Neural cell (in vitro differentiated cells): ENCODE measurements at regions not wholly inside any gene's neighbourhood (a gene's known extent, or its start where the extent isn't known, plus 50 kb on each side); places are given as distances from the start of the nearest gene placed in this dataset.

Experiments used
- H2AFZ ChIP-seq: fragments of 200-600, 300-800 bp; sonication (generic), shearing (Covaris generic); 2 replicates; pipeline ENCODE4 v1.6.0; 2014; ENCODE audit warnings: low read depth, mild to moderate bottlenecking, antibody characterized with exemption, low read length, moderate library complexity
- H3F3A ChIP-seq: fragments of 200-600 bp; shearing (Covaris generic); 2 replicates; pipeline ENCODE4 v1.6.1; 2016; ENCODE audit warnings: mild to moderate bottlenecking, moderate library complexity, mixed read lengths, antibody characterized with exemption, low read length; ENCODE audit not compliant: insufficient read depth, poor library complexity, severe bottlenecking
- H3K27ac ChIP-seq: fragments of 200-600, 300-800 bp; sonication (generic), shearing (Covaris generic); 2 replicates; pipeline ENCODE4 v1.5.1; 2014; ENCODE audit warnings: mild to moderate bottlenecking, low read length, moderate library complexity
- H3K27me3 ChIP-seq: fragments of 300-800, 200-600 bp; sonication (generic), shearing (Covaris generic); 2 replicates; pipeline ENCODE4 v1.6.0; 2014; ENCODE audit warnings: mild to moderate bottlenecking, low read depth, low read length, moderate library complexity; ENCODE audit not compliant: insufficient read depth
- H3K36me3 ChIP-seq: fragments of 300-800, 200-600 bp; sonication (generic), shearing (Covaris generic); 2 replicates; pipeline ENCODE4 v1.5.1; 2014; ENCODE audit warnings: mild to moderate bottlenecking, antibody characterized with exemption, low read length, moderate library complexity; ENCODE audit not compliant: insufficient read depth
- H3K4me2 ChIP-seq: fragments of 300-800, 200-600 bp; sonication (generic), shearing (Covaris generic); 2 replicates; pipeline ENCODE4 v1.6.0; 2014; ENCODE audit warnings: mild to moderate bottlenecking, low read length
- H3K4me3 ChIP-seq: fragments of 300-800, 200-600 bp; sonication (generic), shearing (Covaris generic); 2 replicates; pipeline ENCODE4 v1.5.1; 2014; ENCODE audit warnings: mild to moderate bottlenecking, low read length, moderate library complexity
- H3K79me2 ChIP-seq: fragments of 200-600 bp; shearing (Covaris generic); replicated peaks from 2 replicates; pipeline ENCODE4 v1.6.0; 2014; ENCODE audit warnings: mild to moderate bottlenecking, low read length, moderate library complexity; ENCODE audit not compliant: insufficient read depth
- H3K9ac ChIP-seq: fragments of 300-800, 200-600 bp; sonication (generic), shearing (Covaris generic); 2 replicates; pipeline ENCODE4 v1.6.1; 2016; ENCODE audit warnings: mild to moderate bottlenecking, low read length, mixed read lengths
- H3K9me2 ChIP-seq: fragments of 200-600 bp; shearing (Covaris generic); 2 replicates; pipeline ENCODE4 v1.6.1; 2016; ENCODE audit warnings: mild to moderate bottlenecking, low read length, mixed read lengths; ENCODE audit not compliant: insufficient read depth
- H3K9me3 ChIP-seq: fragments of 200-600, 300-800 bp; sonication (generic), shearing (Covaris generic); 2 replicates; pipeline ENCODE4 v1.6.1; 2016; ENCODE audit warnings: mild to moderate bottlenecking, mixed run types, low read length, moderate library complexity, mixed read lengths
- H4K20me1 ChIP-seq: fragments of 200-600 bp; shearing (Covaris generic); 2 replicates; pipeline ENCODE4 v1.6.1; 2016; ENCODE audit warnings: mild to moderate bottlenecking, mixed run types; ENCODE audit not compliant: insufficient read depth
- MXI1 ChIP-seq: fragments of 450-650 bp; conservative IDR thresholded peaks from 2 replicates; pipeline ENCODE4 v1.6.1; 2014; ENCODE audit warnings: antibody characterized with exemption, mild to moderate bottlenecking; ENCODE audit not compliant: poor library complexity, severe bottlenecking
- RAD21 ChIP-seq: fragments of 450-650 bp; conservative IDR thresholded peaks from 2 replicates; pipeline ENCODE4 v1.6.1; 2014; ENCODE audit warnings: antibody characterized with exemption, mild to moderate bottlenecking, moderate library complexity
- TAF1 ChIP-seq: IDR thresholded peaks from 2 replicates; pipeline ENCODE4 v1.6.1; 2012; ENCODE audit warnings: low read depth
- TF ChIP-seq, protein P1 (sequence below): IDR thresholded peaks from 2 replicates; pipeline ENCODE4 v1.6.1; 2012; ENCODE audit warnings: borderline replicate concordance
- TF ChIP-seq, protein P2 (sequence below): fragments of 450-650 bp; IDR thresholded peaks from 2 replicates; pipeline ENCODE4 v1.5.1; 2014; ENCODE audit warnings: antibody characterized with exemption, mild to moderate bottlenecking, moderate library complexity; ENCODE audit not compliant: poor library complexity, severe bottlenecking

DNA sequence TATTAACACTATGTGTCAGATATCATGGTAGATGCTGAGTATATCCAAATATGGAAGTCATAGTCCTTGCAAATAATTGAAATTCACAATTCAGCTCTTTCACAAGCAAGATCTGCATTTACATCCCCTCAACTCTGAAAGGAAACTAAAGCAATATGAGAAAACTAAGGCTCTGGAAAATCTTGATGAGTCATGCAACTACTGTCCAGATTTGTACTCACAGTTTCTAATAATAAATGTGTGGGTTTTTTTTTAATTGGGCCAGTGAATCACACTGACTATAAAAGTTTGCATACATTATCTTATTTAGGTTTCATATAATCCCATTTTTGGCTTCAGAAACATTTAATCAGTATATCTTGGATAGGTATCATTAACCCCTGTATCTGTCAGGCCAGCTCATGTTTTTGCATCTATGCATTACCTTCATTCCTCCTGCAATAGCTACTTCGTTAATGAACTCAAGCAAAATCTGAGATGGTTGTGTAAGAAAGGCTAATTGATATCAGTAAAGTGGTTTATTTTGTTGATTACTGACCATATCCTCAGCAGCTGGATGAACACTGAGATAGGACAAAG is 58.7 kb upstream of the PRR16 start:
- no peak for TF ChIP-seq MXI1
- no peak for TF ChIP-seq RAD21
- TF ChIP-seq, protein P1, sequence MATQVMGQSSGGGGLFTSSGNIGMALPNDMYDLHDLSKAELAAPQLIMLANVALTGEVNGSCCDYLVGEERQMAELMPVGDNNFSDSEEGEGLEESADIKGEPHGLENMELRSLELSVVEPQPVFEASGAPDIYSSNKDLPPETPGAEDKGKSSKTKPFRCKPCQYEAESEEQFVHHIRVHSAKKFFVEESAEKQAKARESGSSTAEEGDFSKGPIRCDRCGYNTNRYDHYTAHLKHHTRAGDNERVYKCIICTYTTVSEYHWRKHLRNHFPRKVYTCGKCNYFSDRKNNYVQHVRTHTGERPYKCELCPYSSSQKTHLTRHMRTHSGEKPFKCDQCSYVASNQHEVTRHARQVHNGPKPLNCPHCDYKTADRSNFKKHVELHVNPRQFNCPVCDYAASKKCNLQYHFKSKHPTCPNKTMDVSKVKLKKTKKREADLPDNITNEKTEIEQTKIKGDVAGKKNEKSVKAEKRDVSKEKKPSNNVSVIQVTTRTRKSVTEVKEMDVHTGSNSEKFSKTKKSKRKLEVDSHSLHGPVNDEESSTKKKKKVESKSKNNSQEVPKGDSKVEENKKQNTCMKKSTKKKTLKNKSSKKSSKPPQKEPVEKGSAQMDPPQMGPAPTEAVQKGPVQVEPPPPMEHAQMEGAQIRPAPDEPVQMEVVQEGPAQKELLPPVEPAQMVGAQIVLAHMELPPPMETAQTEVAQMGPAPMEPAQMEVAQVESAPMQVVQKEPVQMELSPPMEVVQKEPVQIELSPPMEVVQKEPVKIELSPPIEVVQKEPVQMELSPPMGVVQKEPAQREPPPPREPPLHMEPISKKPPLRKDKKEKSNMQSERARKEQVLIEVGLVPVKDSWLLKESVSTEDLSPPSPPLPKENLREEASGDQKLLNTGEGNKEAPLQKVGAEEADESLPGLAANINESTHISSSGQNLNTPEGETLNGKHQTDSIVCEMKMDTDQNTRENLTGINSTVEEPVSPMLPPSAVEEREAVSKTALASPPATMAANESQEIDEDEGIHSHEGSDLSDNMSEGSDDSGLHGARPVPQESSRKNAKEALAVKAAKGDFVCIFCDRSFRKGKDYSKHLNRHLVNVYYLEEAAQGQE = no peak
- TF ChIP-seq, protein P2, sequence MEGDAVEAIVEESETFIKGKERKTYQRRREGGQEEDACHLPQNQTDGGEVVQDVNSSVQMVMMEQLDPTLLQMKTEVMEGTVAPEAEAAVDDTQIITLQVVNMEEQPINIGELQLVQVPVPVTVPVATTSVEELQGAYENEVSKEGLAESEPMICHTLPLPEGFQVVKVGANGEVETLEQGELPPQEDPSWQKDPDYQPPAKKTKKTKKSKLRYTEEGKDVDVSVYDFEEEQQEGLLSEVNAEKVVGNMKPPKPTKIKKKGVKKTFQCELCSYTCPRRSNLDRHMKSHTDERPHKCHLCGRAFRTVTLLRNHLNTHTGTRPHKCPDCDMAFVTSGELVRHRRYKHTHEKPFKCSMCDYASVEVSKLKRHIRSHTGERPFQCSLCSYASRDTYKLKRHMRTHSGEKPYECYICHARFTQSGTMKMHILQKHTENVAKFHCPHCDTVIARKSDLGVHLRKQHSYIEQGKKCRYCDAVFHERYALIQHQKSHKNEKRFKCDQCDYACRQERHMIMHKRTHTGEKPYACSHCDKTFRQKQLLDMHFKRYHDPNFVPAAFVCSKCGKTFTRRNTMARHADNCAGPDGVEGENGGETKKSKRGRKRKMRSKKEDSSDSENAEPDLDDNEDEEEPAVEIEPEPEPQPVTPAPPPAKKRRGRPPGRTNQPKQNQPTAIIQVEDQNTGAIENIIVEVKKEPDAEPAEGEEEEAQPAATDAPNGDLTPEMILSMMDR = no peak
- H3K4me2 ChIP-seq = no peak overlapping the region

GRCh38 chr5:120405923-120406322 is 58.2 kb upstream of the PRR16 start:
- Histone ChIP-seq H3K9me2 (no peaks in the 10 kb centered on the region), H3K4me2 (no peak overlapping the region), H3K9me3 (no peaks in the 10 kb centered on the region), H2AFZ (no peak overlapping the region), H3F3A (no peaks in the 10 kb centered on the region), H3K9ac (no peak overlapping the region), H3K4me3 (no peak overlapping the region), H4K20me1 (no peaks in the 10 kb centered on the region), H3K79me2 (no peaks in the 10 kb centered on the region), H3K36me3 (no peaks in the 10 kb centered on the region), H3K27ac (no peak overlapping the region), H3K27me3 (no peaks in the 10 kb centered on the region)
- TF ChIP-seq RAD21 = no peak
- TF ChIP-seq, protein P1 = no peak
- TF ChIP-seq, protein P2 = no peak
- no peak for TF ChIP-seq TAF1

More for the DNA sequence above, 58.7 kb upstream of the PRR16 start:
- H3K4me3 ChIP-seq = no peak overlapping the region
- H3K9me3 ChIP-seq = no peaks in the 10 kb centered on the region
- no peaks in the 10 kb centered on the region for H3F3A ChIP-seq
- no peaks in the 10 kb centered on the region for H3K9me2 ChIP-seq
- H3K36me3 ChIP-seq = no peaks in the 10 kb centered on the region
- no peak overlapping the region for H2AFZ ChIP-seq
- no peaks in the 10 kb centered on the region for H3K27me3 ChIP-seq
- no peaks in the 10 kb centered on the region for H4K20me1 ChIP-seq
- H3K9ac ChIP-seq = no peak overlapping the region
- H3K79me2 ChIP-seq = no peaks in the 10 kb centered on the region
- no peak overlapping the region for H3K27ac ChIP-seq
